Kidney epithelial cell (primary cell): ENCODE measurements at regions not wholly inside any gene's neighbourhood (a gene's known extent, or its start where the extent isn't known, plus 50 kb on each side); places are given as distances from the start of the nearest gene placed in this dataset.
"Not testable (repeated sequence)": the region's sequence is repeated elsewhere in the genome, so short reads cannot be mapped to it uniquely, and the experiment has no call there.

Source experiments
- DNase-seq: peaks from one replicate; pipeline ENCODE4 v3.0.0-alpha.2; 2010; ENCODE audit warnings: low read depth
- H3K27me3 ChIP-seq: 2 replicates; pipeline ENCODE4 v1.6.0; 2011; ENCODE audit warnings: low read length; ENCODE audit not compliant: control insufficient read depth, insufficient read depth
- H3K36me3 ChIP-seq: 2 replicates; pipeline ENCODE4 v1.5.1; 2011; ENCODE audit warnings: low read length; ENCODE audit not compliant: control insufficient read depth, insufficient read depth
- H3K4me3 ChIP-seq: 2 replicates; pipeline ENCODE4 v1.5.1; 2011; ENCODE audit warnings: low read depth, mild to moderate bottlenecking, control low read depth, low read length
- TF ChIP-seq, protein P1 (sequence below): IDR thresholded peaks from 2 replicates; pipeline ENCODE4 v1.5.1; 2011; ENCODE audit warnings: mild to moderate bottlenecking, moderate library complexity, low read length, control low read depth, inconsistent platforms; ENCODE audit not compliant: insufficient read depth, poor library complexity, severe bottlenecking

DNA sequence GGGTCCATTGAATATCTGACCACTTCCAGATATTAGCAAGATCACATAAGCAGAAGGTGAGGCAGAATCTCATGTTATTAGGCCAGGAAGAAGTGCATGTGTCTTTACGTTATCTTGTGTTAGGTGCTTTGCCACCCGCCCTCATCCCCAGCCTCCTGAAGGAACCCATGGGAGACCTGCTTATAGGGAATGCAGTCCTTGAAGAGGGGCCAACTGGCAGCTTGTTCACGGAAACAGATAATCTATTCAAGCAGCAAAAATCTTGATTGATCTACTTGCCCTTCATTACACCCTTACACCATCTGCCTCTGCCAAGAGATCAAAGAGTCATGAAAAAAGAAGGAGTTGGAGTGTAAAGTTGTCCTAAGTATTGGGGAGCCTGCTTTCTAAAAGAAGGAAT lies 576.4 kb downstream of the HTR1B start:
- no peak overlapping the region for H3K4me3 ChIP-seq
- no peaks in the 10 kb centered on the region for H3K27me3 ChIP-seq
- DNase-seq: no peak
- TF ChIP-seq, protein P1, sequence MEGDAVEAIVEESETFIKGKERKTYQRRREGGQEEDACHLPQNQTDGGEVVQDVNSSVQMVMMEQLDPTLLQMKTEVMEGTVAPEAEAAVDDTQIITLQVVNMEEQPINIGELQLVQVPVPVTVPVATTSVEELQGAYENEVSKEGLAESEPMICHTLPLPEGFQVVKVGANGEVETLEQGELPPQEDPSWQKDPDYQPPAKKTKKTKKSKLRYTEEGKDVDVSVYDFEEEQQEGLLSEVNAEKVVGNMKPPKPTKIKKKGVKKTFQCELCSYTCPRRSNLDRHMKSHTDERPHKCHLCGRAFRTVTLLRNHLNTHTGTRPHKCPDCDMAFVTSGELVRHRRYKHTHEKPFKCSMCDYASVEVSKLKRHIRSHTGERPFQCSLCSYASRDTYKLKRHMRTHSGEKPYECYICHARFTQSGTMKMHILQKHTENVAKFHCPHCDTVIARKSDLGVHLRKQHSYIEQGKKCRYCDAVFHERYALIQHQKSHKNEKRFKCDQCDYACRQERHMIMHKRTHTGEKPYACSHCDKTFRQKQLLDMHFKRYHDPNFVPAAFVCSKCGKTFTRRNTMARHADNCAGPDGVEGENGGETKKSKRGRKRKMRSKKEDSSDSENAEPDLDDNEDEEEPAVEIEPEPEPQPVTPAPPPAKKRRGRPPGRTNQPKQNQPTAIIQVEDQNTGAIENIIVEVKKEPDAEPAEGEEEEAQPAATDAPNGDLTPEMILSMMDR: no peak
- no peaks in the 10 kb centered on the region for H3K36me3 ChIP-seq

- TF ChIP-seq, protein P1: no peak
- DNase-seq: no peak
- no peak overlapping the region for H3K4me3 ChIP-seq
- no peaks in the 10 kb centered on the region for H3K27me3 ChIP-seq
- H3K36me3 ChIP-seq: no peaks in the 10 kb centered on the region
Observed at GRCh38 chr6:76885861-76886301, 577.4 kb downstream of the HTR1B start.

DNA sequence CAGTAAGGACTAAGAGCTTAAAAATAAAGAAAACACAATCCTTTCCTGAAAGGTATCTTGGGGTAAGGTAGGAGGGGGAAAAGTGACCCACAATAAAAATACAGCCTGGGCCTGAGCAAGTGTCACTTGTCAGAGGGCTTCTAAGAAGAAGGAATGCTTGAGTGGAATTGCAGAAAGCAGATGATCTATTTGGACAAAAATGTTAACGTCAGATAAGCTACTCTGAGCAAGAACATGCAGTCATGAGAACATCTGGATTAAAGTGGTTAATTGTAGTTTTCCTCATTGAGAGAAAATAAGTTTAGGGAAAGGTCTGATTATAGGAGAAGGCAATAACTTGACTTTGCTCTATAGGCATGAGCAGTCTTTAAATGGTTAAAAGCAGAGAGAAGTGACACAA lies 581.9 kb downstream of the HTR1B start:
- DNase-seq: no peak
- Histone ChIP-seq H3K27me3 (no peaks in the 10 kb centered on the region), H3K4me3 (no peak overlapping the region), H3K36me3 (no peaks in the 10 kb centered on the region)
- TF ChIP-seq, protein P1: no peak

DNA sequence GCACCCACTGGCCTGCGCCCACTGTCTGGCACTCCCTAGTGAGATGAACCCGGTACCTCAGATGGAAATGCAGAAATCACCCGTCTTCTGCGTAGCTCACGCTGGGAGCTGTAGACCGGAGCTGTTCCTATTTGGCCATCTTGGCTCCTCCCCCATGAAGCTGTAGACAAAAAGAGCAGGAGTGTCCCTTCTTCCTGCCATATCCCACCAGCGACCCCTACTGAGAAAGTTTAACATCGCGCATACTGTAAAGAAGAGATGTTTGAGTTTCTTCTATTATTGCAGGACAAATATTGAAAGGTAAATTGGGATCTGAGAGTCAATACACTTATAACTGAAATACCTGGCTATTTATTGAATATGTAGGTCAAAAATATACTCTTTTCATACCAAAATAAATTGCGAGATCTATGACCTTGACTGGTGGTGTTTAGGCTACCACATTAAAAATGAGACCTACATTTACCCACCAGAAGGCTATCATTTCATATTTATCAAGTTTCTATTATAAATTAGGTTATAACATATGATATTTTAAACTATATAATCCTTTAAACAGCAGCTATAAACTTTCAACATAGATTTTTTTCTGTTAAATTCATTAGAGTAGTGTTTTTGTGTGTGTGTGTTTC lies 586.3 kb downstream of the HTR1B start:
- TF ChIP-seq, protein P1: peak; percentile 34
- no peak overlapping the region for H3K4me3 ChIP-seq
- peak; percentile 19 for DNase-seq
- no peaks in the 10 kb centered on the region for H3K36me3 ChIP-seq
- H3K27me3 ChIP-seq: no peaks in the 10 kb centered on the region

- H3K27me3 ChIP-seq, H3K4me3 ChIP-seq, DNase-seq, H3K36me3 ChIP-seq: not testable (repeated sequence)
Observed at GRCh38 chr6:76876430-76876829, 586.9 kb downstream of the HTR1B start.

DNA sequence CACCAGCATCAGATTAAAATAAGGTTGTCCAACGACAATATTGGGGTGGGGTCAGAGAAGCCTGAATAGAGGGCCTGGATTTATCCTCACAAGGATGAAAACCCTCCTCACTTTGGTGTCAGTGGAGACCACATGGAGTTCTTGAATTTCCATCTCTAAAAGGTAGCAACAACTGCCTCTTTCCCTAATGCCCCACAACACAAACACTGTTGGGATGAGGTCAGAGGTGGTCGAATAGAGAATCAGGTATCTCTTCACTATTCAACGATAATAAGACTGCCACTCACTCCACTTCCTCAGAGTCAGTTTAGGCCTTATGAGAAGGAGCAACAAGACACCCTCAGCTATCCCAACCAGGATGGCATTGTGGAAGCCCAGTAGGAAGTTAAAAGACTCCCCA lies 596.1 kb downstream of the HTR1B start:
- H3K4me3 ChIP-seq: no peak overlapping the region
- no peaks in the 10 kb centered on the region for H3K27me3 ChIP-seq
- TF ChIP-seq, protein P1: no peak

More for the DNA sequence above, 596.1 kb downstream of the HTR1B start:
- no peak for DNase-seq
- no peaks in the 10 kb centered on the region for H3K36me3 ChIP-seq
